DND-41 (cell line): ENCODE measurements at regions not wholly inside any gene's neighbourhood (a gene's known extent, or its start where the extent isn't known, plus 50 kb on each side); places are given as distances from the start of the nearest gene placed in this dataset.

Experiments used
- CTCF ChIP-seq: IDR thresholded peaks from 2 replicates; pipeline ENCODE4 v1.5.1; 2012; ENCODE audit warnings: borderline replicate concordance, low read length, moderate library complexity, mild to moderate bottlenecking; ENCODE audit not compliant: poor library complexity, severe bottlenecking; ENCODE audit errors: extremely low read depth
- EZH2 ChIP-seq: IDR thresholded peaks from 3 replicates; pipeline ENCODE4 v1.6.1; 2012; ENCODE audit warnings: borderline replicate concordance, low read depth, mild to moderate bottlenecking, moderate library complexity, low read length, inconsistent platforms; ENCODE audit not compliant: severe bottlenecking

DNA sequence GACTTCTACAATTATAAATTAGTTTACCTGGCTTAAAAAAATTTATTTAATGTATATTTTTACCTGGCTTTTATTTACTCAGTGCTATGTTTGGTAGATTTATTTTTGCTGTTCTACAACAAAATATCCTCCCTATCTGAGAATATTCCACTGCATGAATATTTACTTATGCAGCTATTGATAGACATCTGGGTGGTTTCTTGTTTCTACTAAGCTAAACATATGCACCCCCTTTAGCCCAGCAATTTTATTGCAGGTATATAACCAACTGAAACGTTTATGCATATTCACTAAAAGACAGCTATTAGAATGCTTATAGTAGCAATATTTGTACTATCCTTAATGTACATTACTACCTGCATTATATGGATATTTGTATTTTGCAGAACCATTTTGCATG is 187.7 kb upstream of the CPHXL start:
- TF ChIP-seq CTCF (no peak), EZH2 (no peak)
